Fibroblast of upper back skin (primary cell): ENCODE measurements at regions not wholly inside any gene's neighbourhood (a gene's known extent, or its start where the extent isn't known, plus 50 kb on each side); places are given as distances from the start of the nearest gene placed in this dataset.

Experiments used
- DNase-seq: peaks from one replicate; pipeline ENCODE4 v3.0.0-alpha.2; 2013

GRCh38 chr11:32323814-32324130, 111.6 kb downstream of the WT1 start:
- DNase-seq, result no peak

GRCh38 chr11:32325187-32325586, 110.2 kb downstream of the WT1 start:
- DNase-seq, result no peak

- DNase-seq, result no peak
These were observed 109.6 kb downstream of the WT1 start for GRCh38 chr11:32325725-32326124.

GRCh38 chr11:32326522-32326921, 108.8 kb downstream of the WT1 start:
- peak; percentile 63 for DNase-seq

- no peak for DNase-seq
These were observed 106.9 kb downstream of the WT1 start for GRCh38 chr11:32328392-32328791.

- DNase-seq, result peak; percentile 36
These were observed 104.2 kb downstream of the WT1 start for GRCh38 chr11:32331098-32331497.

- DNase-seq, result no peak
These were observed 103.5 kb downstream of the WT1 start for GRCh38 chr11:32331792-32332191.

- DNase-seq, result no peak
These were observed 102.4 kb downstream of the WT1 start for GRCh38 chr11:32332990-32333319.

GRCh38 chr11:32333320-32333991, 101.9 kb downstream of the WT1 start:
- peak; percentile 68 for DNase-seq

GRCh38 chr11:32334822-32335221, 100.5 kb downstream of the WT1 start:
- DNase-seq, result no peak
